ENCODE measurements at regions not wholly inside any gene's neighbourhood (a gene's known extent, or its start where the extent isn't known, plus 50 kb on each side); places are given as distances from the start of the nearest gene placed in this dataset.

DNA sequence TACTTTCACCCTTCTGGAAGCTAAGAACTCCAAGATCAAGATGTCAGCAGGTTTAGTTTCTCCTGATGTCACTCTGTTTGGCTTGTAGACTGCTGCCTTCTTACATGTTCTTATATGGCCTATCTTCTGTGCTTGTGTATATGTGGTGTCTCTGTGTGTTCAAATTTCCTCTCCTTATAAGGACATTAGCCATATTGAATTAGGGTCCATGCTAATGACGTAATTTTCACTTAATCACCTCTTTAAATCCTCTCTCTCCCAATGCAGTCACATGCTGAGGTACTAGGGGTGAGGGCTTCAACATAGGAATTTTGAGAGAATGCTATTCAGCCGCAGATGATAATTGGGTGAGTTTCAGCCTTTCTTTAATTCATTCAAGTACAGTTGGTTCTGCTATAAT lies 458.3 kb upstream of the SYT4 start:
- Mint-ChIP-seq H3K4me3 (no peak overlapping the region), H3K9me3 (no peaks in the 10 kb centered on the region), H3K36me3 (no peaks in the 10 kb centered on the region), H3K4me1 (ENCODE audit: unreplicated experiment) (no peaks in the 10 kb centered on the region), H3K27me3 (no peaks in the 10 kb centered on the region), H3K27ac (no peak overlapping the region)
- TF ChIP-seq, protein P1, sequence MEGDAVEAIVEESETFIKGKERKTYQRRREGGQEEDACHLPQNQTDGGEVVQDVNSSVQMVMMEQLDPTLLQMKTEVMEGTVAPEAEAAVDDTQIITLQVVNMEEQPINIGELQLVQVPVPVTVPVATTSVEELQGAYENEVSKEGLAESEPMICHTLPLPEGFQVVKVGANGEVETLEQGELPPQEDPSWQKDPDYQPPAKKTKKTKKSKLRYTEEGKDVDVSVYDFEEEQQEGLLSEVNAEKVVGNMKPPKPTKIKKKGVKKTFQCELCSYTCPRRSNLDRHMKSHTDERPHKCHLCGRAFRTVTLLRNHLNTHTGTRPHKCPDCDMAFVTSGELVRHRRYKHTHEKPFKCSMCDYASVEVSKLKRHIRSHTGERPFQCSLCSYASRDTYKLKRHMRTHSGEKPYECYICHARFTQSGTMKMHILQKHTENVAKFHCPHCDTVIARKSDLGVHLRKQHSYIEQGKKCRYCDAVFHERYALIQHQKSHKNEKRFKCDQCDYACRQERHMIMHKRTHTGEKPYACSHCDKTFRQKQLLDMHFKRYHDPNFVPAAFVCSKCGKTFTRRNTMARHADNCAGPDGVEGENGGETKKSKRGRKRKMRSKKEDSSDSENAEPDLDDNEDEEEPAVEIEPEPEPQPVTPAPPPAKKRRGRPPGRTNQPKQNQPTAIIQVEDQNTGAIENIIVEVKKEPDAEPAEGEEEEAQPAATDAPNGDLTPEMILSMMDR (conservative IDR thresholded peaks at IDR 0.05), result no peak
- no peak for DNase-seq (ENCODE audit: extremely low spot score, unreplicated experiment)

DNA sequence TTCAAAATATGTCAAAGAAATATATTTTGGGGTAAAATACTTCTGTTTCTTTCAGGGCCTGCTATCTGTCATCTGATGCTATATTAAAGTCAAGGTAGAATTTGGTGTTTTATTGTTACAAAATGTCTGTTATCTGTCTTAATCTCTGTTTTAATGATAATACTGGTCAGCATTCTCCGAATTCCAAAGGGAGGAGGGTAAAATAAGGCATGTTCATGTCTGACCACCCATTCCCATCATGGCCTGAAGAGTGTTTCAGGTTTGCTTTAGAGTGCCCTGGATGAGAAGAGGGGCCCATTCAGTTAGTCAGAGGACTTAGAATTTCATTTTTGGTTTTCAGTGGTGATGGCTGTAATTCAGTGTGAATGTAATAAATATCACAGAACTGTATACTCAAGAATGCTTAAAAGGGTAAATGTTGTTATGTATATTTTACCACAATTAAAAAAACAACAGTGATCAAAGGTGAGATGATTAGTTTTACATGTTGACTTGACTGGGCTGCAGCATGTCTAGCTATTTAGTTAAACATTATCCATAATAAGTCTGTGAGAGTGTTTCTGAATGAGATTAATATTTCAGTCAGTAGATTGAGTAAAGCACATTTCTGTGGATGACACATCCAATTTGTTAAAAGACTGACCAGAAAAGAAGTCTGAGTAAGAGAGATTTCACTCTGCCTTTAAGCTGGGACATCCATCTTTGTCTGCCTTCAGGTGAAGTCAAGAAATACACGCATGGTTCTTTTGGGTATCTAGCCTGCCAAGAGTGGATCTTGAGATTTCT lies 467.9 kb upstream of the SYT4 start:
- Mint-ChIP-seq H3K9me3 (peaks cover 18% of the 10 kb centered on the region), H3K4me3 (no peak overlapping the region), H3K36me3 (no peaks in the 10 kb centered on the region), H3K27ac (no peak overlapping the region), H3K27me3 (no peaks in the 10 kb centered on the region), H3K4me1 (ENCODE audit: unreplicated experiment) (no peaks in the 10 kb centered on the region)
- DNase-seq (ENCODE audit: extremely low spot score, unreplicated experiment), result no peak
- TF ChIP-seq, protein P1 (conservative IDR thresholded peaks at IDR 0.05), result no peak

DNA sequence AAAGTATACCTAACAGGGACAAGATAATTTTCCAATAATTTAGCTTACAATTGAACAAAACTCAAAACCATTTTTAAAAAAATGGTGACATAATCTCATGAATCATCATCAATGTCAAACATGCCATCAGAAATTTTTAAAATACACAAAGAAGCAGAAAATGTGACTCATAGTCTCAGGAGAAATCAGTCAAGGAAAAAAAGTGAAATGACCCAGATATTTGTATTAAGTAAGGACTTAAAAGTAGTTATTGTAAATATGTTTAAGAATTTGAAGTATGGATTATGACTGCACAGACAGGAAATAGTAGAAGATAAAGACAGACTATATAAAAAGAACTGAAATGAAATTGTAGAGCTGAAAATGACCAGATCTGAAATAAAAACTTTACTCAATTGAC lies 473.9 kb upstream of the SYT4 start:
- Mint-ChIP-seq H3K27ac (no peak overlapping the region), H3K4me1 (ENCODE audit: unreplicated experiment) (no peaks in the 10 kb centered on the region), H3K4me3 (no peak overlapping the region), H3K36me3 (no peaks in the 10 kb centered on the region), H3K9me3 (peaks cover 16% of the 10 kb centered on the region), H3K27me3 (no peaks in the 10 kb centered on the region)
- DNase-seq (ENCODE audit: extremely low spot score, unreplicated experiment), result no peak
- TF ChIP-seq, protein P1 (conservative IDR thresholded peaks at IDR 0.05), result no peak

DNA sequence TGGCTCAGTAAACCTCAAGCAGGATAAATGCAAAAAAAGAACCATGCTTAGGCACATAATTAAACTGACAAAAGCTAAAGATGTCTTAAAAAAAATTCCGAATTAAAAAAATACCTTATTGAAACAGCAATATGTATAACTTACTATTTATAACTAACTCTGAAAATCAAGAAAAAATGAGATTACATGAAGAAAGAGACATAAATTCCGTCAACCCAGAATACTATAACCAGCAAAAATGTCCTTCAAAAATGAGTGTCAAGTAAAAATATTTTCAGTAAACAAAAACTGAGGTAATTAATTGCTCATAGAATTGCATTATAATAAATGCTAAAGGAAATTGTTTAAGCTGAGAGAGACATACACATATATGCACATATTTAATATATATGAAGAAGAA lies 474.5 kb upstream of the SYT4 start:
- Mint-ChIP-seq H3K27me3 (no peaks in the 10 kb centered on the region), H3K27ac (no peak overlapping the region), H3K4me1 (ENCODE audit: unreplicated experiment) (no peaks in the 10 kb centered on the region), H3K36me3 (no peaks in the 10 kb centered on the region), H3K9me3 (peaks cover 10% of the 10 kb centered on the region), H3K4me3 (no peak overlapping the region)
- DNase-seq (ENCODE audit: extremely low spot score, unreplicated experiment), result no peak
- TF ChIP-seq, protein P1 (conservative IDR thresholded peaks at IDR 0.05), result no peak

DNA sequence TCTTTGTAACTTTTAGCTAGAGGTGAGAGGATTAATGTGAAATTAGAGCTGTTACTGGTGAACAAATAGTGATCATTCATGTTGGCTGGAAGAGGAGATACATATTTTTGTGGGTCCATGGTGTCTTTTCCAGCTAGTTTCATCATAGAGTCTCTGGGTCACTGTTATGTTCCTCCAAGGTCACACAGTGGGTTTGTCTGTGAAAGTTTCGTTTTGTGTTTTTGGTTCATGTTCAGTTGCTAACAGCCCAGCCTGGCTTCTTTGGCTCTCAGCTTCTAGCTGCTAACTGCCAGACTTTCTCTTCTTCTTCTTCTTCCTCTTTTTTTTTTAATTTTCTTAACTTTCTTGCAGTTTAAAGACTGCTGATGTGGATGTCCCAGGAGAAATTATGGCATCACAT lies 480.0 kb upstream of the SYT4 start:
- no peaks in the 10 kb centered on the region for H3K27me3 Mint-ChIP-seq
- no peak overlapping the region for H3K4me3 Mint-ChIP-seq
- no peak for DNase-seq (ENCODE audit: extremely low spot score, unreplicated experiment)
- no peaks in the 10 kb centered on the region for H3K36me3 Mint-ChIP-seq
- TF ChIP-seq, protein P1 (conservative IDR thresholded peaks at IDR 0.05), result no peak
- H3K27ac Mint-ChIP-seq, result no peak overlapping the region
- peaks cover 4% of the 10 kb centered on the region for H3K9me3 Mint-ChIP-seq
- H3K4me1 Mint-ChIP-seq (ENCODE audit: unreplicated experiment), result peaks cover 7% of the 10 kb centered on the region
